ENCODE measurements at regions not wholly inside any gene's neighbourhood (a gene's known extent, or its start where the extent isn't known, plus 50 kb on each side); places are given as distances from the start of the nearest gene placed in this dataset.

DNA sequence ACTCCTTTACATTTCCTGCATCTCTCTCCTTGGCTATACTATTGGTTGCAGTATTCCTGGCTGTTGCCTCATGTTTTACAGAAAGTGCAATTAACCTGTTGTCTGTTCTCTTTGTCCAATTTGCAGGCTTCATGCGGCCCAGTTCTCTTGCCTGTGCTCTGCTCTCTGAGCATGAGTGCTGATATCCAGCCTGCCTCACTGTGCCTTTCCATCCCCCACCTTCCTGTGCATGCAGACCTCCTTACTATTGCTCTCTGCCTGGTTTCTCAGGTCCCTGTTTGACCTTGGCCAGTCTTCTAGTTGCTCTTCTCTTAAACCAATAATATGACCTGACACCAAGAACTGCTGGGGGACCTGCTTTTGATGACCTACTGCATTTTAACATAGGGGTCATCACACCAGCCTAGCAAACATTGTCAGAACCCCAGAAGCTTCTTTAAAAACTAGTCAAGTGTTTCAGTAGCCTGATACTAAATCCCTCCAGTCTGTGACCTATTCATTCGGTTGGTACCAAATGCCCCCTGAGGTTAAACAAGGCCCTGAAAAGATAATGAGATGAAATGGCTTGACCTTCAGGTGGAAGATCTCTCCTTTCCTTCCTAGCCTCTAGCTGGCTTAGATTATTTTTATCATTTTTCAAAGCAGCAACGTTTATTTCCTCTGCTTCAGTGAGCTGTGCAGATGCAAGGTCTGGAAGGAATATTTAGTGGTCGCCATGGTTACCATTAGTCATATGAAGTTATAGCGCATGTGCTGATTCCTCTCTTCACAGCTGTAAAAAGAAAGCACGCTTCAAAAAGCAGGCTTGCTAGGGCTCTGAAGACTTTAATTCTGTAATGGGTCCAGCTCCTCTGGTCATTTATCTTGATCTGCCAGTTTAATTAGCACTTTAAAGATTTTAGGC lies 216.5 kb downstream of the PHLDA1 start:
- TF ChIP-seq HCFC1 (IDR thresholded peaks at IDR 0.05; ENCODE audit: low read depth, low read length) (no peak), HDAC6 (IDR thresholded peaks at IDR 0.05; ENCODE audit: low read depth, low read length) (no peak), KDM1A (IDR thresholded peaks at IDR 0.05) (no peak), ZBTB1 (CRISPR knock-in tag; IDR thresholded peaks at IDR 0.05; ENCODE audit: borderline replicate concordance, low read depth) (no peak), NCOA1 (IDR thresholded peaks at IDR 0.05; ENCODE audit: low read depth) (no peak), ZNF282 (CRISPR knock-in tag; IDR thresholded peaks at IDR 0.05) (no peak), HDAC2 (IDR thresholded peaks at IDR 0.05) (no peak), ZNF316 (IDR thresholded peaks at IDR 0.05) (no peak), GATAD2A (IDR thresholded peaks at IDR 0.05) (no peak)
- TF ChIP-seq, protein P1, sequence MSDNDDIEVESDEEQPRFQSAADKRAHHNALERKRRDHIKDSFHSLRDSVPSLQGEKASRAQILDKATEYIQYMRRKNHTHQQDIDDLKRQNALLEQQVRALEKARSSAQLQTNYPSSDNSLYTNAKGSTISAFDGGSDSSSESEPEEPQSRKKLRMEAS (CRISPR knock-in tag; IDR thresholded peaks at IDR 0.05), result no peak
- TF ChIP-seq, protein P2, sequence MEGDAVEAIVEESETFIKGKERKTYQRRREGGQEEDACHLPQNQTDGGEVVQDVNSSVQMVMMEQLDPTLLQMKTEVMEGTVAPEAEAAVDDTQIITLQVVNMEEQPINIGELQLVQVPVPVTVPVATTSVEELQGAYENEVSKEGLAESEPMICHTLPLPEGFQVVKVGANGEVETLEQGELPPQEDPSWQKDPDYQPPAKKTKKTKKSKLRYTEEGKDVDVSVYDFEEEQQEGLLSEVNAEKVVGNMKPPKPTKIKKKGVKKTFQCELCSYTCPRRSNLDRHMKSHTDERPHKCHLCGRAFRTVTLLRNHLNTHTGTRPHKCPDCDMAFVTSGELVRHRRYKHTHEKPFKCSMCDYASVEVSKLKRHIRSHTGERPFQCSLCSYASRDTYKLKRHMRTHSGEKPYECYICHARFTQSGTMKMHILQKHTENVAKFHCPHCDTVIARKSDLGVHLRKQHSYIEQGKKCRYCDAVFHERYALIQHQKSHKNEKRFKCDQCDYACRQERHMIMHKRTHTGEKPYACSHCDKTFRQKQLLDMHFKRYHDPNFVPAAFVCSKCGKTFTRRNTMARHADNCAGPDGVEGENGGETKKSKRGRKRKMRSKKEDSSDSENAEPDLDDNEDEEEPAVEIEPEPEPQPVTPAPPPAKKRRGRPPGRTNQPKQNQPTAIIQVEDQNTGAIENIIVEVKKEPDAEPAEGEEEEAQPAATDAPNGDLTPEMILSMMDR (IDR thresholded peaks at IDR 0.05 in 2 of 3, conservative IDR thresholded peaks at IDR 0.05 in 1 of 3; ENCODE audit: insufficient read depth in 2 of 3, low read depth in 1 of 3, low read length in 3 of 3), result no peak
- TF ChIP-seq, protein P3, sequence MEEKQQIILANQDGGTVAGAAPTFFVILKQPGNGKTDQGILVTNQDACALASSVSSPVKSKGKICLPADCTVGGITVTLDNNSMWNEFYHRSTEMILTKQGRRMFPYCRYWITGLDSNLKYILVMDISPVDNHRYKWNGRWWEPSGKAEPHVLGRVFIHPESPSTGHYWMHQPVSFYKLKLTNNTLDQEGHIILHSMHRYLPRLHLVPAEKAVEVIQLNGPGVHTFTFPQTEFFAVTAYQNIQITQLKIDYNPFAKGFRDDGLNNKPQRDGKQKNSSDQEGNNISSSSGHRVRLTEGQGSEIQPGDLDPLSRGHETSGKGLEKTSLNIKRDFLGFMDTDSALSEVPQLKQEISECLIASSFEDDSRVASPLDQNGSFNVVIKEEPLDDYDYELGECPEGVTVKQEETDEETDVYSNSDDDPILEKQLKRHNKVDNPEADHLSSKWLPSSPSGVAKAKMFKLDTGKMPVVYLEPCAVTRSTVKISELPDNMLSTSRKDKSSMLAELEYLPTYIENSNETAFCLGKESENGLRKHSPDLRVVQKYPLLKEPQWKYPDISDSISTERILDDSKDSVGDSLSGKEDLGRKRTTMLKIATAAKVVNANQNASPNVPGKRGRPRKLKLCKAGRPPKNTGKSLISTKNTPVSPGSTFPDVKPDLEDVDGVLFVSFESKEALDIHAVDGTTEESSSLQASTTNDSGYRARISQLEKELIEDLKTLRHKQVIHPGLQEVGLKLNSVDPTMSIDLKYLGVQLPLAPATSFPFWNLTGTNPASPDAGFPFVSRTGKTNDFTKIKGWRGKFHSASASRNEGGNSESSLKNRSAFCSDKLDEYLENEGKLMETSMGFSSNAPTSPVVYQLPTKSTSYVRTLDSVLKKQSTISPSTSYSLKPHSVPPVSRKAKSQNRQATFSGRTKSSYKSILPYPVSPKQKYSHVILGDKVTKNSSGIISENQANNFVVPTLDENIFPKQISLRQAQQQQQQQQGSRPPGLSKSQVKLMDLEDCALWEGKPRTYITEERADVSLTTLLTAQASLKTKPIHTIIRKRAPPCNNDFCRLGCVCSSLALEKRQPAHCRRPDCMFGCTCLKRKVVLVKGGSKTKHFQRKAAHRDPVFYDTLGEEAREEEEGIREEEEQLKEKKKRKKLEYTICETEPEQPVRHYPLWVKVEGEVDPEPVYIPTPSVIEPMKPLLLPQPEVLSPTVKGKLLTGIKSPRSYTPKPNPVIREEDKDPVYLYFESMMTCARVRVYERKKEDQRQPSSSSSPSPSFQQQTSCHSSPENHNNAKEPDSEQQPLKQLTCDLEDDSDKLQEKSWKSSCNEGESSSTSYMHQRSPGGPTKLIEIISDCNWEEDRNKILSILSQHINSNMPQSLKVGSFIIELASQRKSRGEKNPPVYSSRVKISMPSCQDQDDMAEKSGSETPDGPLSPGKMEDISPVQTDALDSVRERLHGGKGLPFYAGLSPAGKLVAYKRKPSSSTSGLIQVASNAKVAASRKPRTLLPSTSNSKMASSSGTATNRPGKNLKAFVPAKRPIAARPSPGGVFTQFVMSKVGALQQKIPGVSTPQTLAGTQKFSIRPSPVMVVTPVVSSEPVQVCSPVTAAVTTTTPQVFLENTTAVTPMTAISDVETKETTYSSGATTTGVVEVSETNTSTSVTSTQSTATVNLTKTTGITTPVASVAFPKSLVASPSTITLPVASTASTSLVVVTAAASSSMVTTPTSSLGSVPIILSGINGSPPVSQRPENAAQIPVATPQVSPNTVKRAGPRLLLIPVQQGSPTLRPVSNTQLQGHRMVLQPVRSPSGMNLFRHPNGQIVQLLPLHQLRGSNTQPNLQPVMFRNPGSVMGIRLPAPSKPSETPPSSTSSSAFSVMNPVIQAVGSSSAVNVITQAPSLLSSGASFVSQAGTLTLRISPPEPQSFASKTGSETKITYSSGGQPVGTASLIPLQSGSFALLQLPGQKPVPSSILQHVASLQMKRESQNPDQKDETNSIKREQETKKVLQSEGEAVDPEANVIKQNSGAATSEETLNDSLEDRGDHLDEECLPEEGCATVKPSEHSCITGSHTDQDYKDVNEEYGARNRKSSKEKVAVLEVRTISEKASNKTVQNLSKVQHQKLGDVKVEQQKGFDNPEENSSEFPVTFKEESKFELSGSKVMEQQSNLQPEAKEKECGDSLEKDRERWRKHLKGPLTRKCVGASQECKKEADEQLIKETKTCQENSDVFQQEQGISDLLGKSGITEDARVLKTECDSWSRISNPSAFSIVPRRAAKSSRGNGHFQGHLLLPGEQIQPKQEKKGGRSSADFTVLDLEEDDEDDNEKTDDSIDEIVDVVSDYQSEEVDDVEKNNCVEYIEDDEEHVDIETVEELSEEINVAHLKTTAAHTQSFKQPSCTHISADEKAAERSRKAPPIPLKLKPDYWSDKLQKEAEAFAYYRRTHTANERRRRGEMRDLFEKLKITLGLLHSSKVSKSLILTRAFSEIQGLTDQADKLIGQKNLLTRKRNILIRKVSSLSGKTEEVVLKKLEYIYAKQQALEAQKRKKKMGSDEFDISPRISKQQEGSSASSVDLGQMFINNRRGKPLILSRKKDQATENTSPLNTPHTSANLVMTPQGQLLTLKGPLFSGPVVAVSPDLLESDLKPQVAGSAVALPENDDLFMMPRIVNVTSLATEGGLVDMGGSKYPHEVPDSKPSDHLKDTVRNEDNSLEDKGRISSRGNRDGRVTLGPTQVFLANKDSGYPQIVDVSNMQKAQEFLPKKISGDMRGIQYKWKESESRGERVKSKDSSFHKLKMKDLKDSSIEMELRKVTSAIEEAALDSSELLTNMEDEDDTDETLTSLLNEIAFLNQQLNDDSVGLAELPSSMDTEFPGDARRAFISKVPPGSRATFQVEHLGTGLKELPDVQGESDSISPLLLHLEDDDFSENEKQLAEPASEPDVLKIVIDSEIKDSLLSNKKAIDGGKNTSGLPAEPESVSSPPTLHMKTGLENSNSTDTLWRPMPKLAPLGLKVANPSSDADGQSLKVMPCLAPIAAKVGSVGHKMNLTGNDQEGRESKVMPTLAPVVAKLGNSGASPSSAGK (IDR thresholded peaks at IDR 0.05), result no peak
- TF ChIP-seq, protein P4, sequence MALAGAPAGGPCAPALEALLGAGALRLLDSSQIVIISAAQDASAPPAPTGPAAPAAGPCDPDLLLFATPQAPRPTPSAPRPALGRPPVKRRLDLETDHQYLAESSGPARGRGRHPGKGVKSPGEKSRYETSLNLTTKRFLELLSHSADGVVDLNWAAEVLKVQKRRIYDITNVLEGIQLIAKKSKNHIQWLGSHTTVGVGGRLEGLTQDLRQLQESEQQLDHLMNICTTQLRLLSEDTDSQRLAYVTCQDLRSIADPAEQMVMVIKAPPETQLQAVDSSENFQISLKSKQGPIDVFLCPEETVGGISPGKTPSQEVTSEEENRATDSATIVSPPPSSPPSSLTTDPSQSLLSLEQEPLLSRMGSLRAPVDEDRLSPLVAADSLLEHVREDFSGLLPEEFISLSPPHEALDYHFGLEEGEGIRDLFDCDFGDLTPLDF (CRISPR knock-in tag; IDR thresholded peaks at IDR 0.05), result no peak
